ENCODE measurements at regions not wholly inside any gene's neighbourhood (a gene's known extent, or its start where the extent isn't known, plus 50 kb on each side); places are given as distances from the start of the nearest gene placed in this dataset.
A peak's percentile ranks its signal among the peaks of the same experiment; 100 is the strongest.

- H3K9me3 ChIP-seq (ENCODE audit: insufficient read depth, low read depth, low read length) = no peaks in the 10 kb centered on the region
- DNase-seq (ENCODE audit: low read depth) (peak; percentile 96), FAIRE-seq (peak; percentile 37)
- H4K20me1 ChIP-seq (ENCODE audit: insufficient read depth, low read length) = no peaks in the 10 kb centered on the region
- H3K4me2 ChIP-seq (ENCODE audit: low read length) = no peak overlapping the region
- H3K27me3 ChIP-seq (ENCODE audit: insufficient read depth, low read length) = no peaks in the 10 kb centered on the region
- no peak overlapping the region for H3K4me3 Mint-ChIP-seq (ENCODE audit: unreplicated experiment)
- peaks cover 13% of the 10 kb centered on the region for H3K4me1 Mint-ChIP-seq (ENCODE audit: low read depth, unreplicated experiment)
- no peaks in the 10 kb centered on the region for H3K79me2 ChIP-seq (ENCODE audit: insufficient read depth, low read length)
- H3K4me3 ChIP-seq (ENCODE audit: insufficient read depth, low read depth, low read length) = no peak overlapping the region
- H3K27ac Mint-ChIP-seq (ENCODE audit: unreplicated experiment) = peak overlapping the region; percentile 34
- no peak for TF ChIP-seq CTCF (IDR thresholded peaks at IDR 0.05; ENCODE audit: insufficient read depth, low read depth, low read length)
- no peak for TF ChIP-seq EZH2 (IDR thresholded peaks at IDR 0.05; ENCODE audit: insufficient read depth, low read length)
- H3K9ac ChIP-seq (ENCODE audit: low read length) = no peak overlapping the region
- H3K27ac ChIP-seq (ENCODE audit: low read depth, low read length) = no peak overlapping the region
- no peaks in the 10 kb centered on the region for H3K9me3 Mint-ChIP-seq (ENCODE audit: unreplicated experiment)
- H3K27me3 Mint-ChIP-seq (ENCODE audit: low read depth, unreplicated experiment) = no peaks in the 10 kb centered on the region
- H3K36me3 Mint-ChIP-seq (ENCODE audit: low read depth, unreplicated experiment) = no peaks in the 10 kb centered on the region
- no peak overlapping the region for H2AFZ ChIP-seq (ENCODE audit: low read depth, low read length)
- no peaks in the 10 kb centered on the region for H3K36me3 ChIP-seq (ENCODE audit: insufficient read depth, low read length)
- no peaks in the 10 kb centered on the region for H3K4me1 ChIP-seq (ENCODE audit: insufficient read depth, low read length)
Measured at GRCh38 chr6:1461207-1461606, 71.8 kb downstream of the FOXF2 start.

DNA sequence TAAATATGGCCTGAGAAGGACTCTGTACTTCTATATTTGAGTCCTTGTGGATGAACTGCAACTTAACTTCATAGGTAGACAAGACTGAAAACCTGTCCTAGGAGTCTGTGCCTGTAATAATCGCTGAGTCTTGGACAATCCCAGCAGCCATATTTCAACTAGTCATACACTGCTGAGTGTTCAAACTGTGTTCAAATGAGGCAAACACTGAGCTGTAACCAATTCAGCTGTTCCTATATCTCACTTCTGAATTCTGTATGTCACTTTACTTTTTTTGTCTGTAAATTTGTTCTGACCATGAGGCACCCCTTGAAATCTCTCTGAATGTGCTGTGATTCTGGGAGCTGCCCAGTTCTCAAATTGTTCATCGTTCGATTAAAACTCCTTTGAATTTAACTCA, 72.4 kb downstream of the FOXF2 start:
- Histone ChIP-seq H2AFZ (ENCODE audit: low read depth, low read length) (no peak overlapping the region), H3K27ac (ENCODE audit: low read depth, low read length) (no peak overlapping the region), H3K27me3 (ENCODE audit: insufficient read depth, low read length) (no peaks in the 10 kb centered on the region), H3K9me3 (ENCODE audit: insufficient read depth, low read depth, low read length) (no peaks in the 10 kb centered on the region), H3K79me2 (ENCODE audit: insufficient read depth, low read length) (no peaks in the 10 kb centered on the region), H3K36me3 (ENCODE audit: insufficient read depth, low read length) (no peaks in the 10 kb centered on the region), H4K20me1 (ENCODE audit: insufficient read depth, low read length) (no peaks in the 10 kb centered on the region), H3K4me3 (ENCODE audit: insufficient read depth, low read depth, low read length) (no peak overlapping the region), H3K4me1 (ENCODE audit: insufficient read depth, low read length) (no peaks in the 10 kb centered on the region), H3K4me2 (ENCODE audit: low read length) (no peak overlapping the region), H3K9ac (ENCODE audit: low read length) (no peak overlapping the region)
- H3K27ac Mint-ChIP-seq (ENCODE audit: unreplicated experiment) = peak overlapping the region; percentile 20
- TF ChIP-seq EZH2 (IDR thresholded peaks at IDR 0.05; ENCODE audit: insufficient read depth, low read length) (no peak), CTCF (IDR thresholded peaks at IDR 0.05; ENCODE audit: insufficient read depth, low read depth, low read length) (no peak)
- DNase-seq (ENCODE audit: low read depth) = no peak
- FAIRE-seq = no peak
- H3K27me3 Mint-ChIP-seq (ENCODE audit: low read depth, unreplicated experiment) = no peaks in the 10 kb centered on the region
- H3K36me3 Mint-ChIP-seq (ENCODE audit: low read depth, unreplicated experiment) = no peaks in the 10 kb centered on the region
- H3K4me1 Mint-ChIP-seq (ENCODE audit: low read depth, unreplicated experiment) = peaks cover 13% of the 10 kb centered on the region
- no peaks in the 10 kb centered on the region for H3K9me3 Mint-ChIP-seq (ENCODE audit: unreplicated experiment)
- H3K4me3 Mint-ChIP-seq (ENCODE audit: unreplicated experiment) = no peak overlapping the region

DNA sequence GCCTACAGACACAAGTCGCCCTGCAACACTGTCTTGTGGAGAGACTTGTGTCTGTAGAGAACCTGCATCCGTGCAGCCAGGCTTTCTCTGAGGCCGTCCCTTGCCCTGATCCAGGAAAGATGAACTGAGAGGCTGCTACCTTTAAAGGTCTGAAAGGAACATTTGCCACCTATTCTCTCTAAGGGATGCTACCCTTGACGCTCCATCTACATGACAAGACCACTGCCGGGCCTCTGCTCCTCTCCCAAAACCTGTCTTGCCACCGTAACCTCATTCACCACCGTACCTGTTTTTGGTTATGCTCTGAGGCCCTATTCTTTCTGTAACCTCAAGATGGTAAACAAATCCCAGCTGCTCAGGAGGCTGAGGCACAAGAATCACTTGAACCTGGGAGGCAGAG, 73.9 kb downstream of the FOXF2 start:
- H3K27me3 ChIP-seq (ENCODE audit: insufficient read depth, low read length) = no peaks in the 10 kb centered on the region
- H3K4me3 Mint-ChIP-seq (ENCODE audit: unreplicated experiment) = no peak overlapping the region

More for the DNA sequence above, 73.9 kb downstream of the FOXF2 start:
- Mint-ChIP-seq H3K9me3 (ENCODE audit: unreplicated experiment) (no peaks in the 10 kb centered on the region), H3K27ac (ENCODE audit: unreplicated experiment) (no peak overlapping the region), H3K4me1 (ENCODE audit: low read depth, unreplicated experiment) (peaks cover 16% of the 10 kb centered on the region), H3K27me3 (ENCODE audit: low read depth, unreplicated experiment) (no peaks in the 10 kb centered on the region), H3K36me3 (ENCODE audit: low read depth, unreplicated experiment) (no peaks in the 10 kb centered on the region)
- Histone ChIP-seq H3K9me3 (ENCODE audit: insufficient read depth, low read depth, low read length) (no peaks in the 10 kb centered on the region), H3K36me3 (ENCODE audit: insufficient read depth, low read length) (no peaks in the 10 kb centered on the region), H4K20me1 (ENCODE audit: insufficient read depth, low read length) (no peaks in the 10 kb centered on the region), H3K4me2 (ENCODE audit: low read length) (no peak overlapping the region), H3K4me3 (ENCODE audit: insufficient read depth, low read depth, low read length) (no peak overlapping the region), H3K9ac (ENCODE audit: low read length) (no peak overlapping the region), H3K79me2 (ENCODE audit: insufficient read depth, low read length) (no peaks in the 10 kb centered on the region), H3K4me1 (ENCODE audit: insufficient read depth, low read length) (no peaks in the 10 kb centered on the region), H3K27ac (ENCODE audit: low read depth, low read length) (no peak overlapping the region), H2AFZ (ENCODE audit: low read depth, low read length) (no peak overlapping the region)
- FAIRE-seq (no peak), DNase-seq (ENCODE audit: low read depth) (no peak)
- no peak for TF ChIP-seq CTCF (IDR thresholded peaks at IDR 0.05; ENCODE audit: insufficient read depth, low read depth, low read length)

All from astrocyte (in vitro differentiated cells and primary cell).